Heart right ventricle (tissue), 16 donors: ENCODE measurements at regions not wholly inside any gene's neighbourhood (a gene's known extent, or its start where the extent isn't known, plus 50 kb on each side); places are given as distances from the start of the nearest gene placed in this dataset.
A peak's percentile ranks its signal among the peaks of the same experiment; 100 is the strongest.

Experiments
- ATAC-seq, 8 donors: fragments of 200-7000 bp; cut with Tn5 transposase; one replicate each; pipeline ENCODE4 v1.9.1; 2020; ENCODE audit warnings: mild to moderate bottlenecking in 8 of 8, moderate library complexity in 8 of 8, moderate number of reproducible peaks in 1 of 8
- DNase-seq, 2 donors: peaks; one replicate each; pipeline ENCODE4 v3.0.0-alpha.2; 2020
- H3K27ac ChIP-seq, 10 donors: fragments of 200-600 bp; sonication (generic) in 2 of 10; one replicate each; pipeline versions ENCODE4 v1.5.0 to v1.8.0; 2020 to 2022; ENCODE audit warnings: mild to moderate bottlenecking in 3 of 10
- H3K27me3 ChIP-seq, 7 donors: fragments of 200-600 bp; one replicate each; pipeline ENCODE4 v1.8.0; 2021 to 2022; ENCODE audit warnings: mild to moderate bottlenecking in 2 of 7
- H3K36me3 ChIP-seq, 9 donors: fragments of 200-600 bp; sonication (generic) in 1 of 9; one replicate each; pipeline versions ENCODE4 v1.5.0 to v1.8.0; 2020 to 2022; ENCODE audit warnings: mild to moderate bottlenecking in 2 of 9
- H3K4me1 ChIP-seq, 9 donors: fragments of 200-600 bp; sonication (generic) in 1 of 9; one replicate each; pipeline versions ENCODE4 v1.5.0 to v1.8.0; 2020 to 2022; ENCODE audit warnings: mild to moderate bottlenecking in 4 of 9
- H3K4me3 ChIP-seq, 10 donors: fragments of 200-600 bp; sonication (generic) in 2 of 10; one replicate each; pipeline versions ENCODE4 v1.5.0 to v1.8.0; 2020 to 2022; ENCODE audit warnings: mild to moderate bottlenecking in 7 of 10, moderate library complexity in 2 of 10
- H3K9me3 ChIP-seq, 11 donors: fragments of 200-600 bp in 10 of 11; sonication (generic) in 2 of 11; one replicate each; pipeline versions ENCODE4 v1.5.0 to v1.8.0; 2013 to 2022; ENCODE audit warnings: mild to moderate bottlenecking in 2 of 11, control low read depth in 1 of 11, moderate library complexity in 1 of 11
- WGBS, 2 donors: extraction: QIAGEN DNeasy Blood & Tissue Kit; methylation state at CpG; one replicate each; pipeline ENCODE4 v1.1.7; 2013; ENCODE audit warnings: inconsistent platforms in 1 of 2; 5-methylcytosine and 5-hydroxymethylcytosine counted together
- intact Hi-C, 10 donors: fragments of 100-400 bp; cut with DNase I; formaldehyde crosslinking; loops; one replicate each; pipeline versions ENCODE4 v1.11.1 to v1.14.2; 2022
- TF ChIP-seq, protein P1 (sequence below), 9 donors: fragments of 200-600 bp; sonication (generic) in 2 of 9; IDR thresholded peaks; one replicate each; pipeline versions ENCODE4 v1.5.0 to v1.8.0; 2021 to 2022; ENCODE audit warnings: antibody characterized with exemption in 9 of 9, mild to moderate bottlenecking in 5 of 9, moderate library complexity in 1 of 9
- donor health status: Arrhythmogenic right ventricular cardiomyopathy.
- donor health status: ischemic (EF 13 %, LVEDD 7.1; RV severe dilation, severe dysfunction).
- donor health status: healthy with polysubstance abuse.
- donor health status: DM: no; HTN: yes; CAD: no.
- donor health status: DM: no; HTN: no; CAD: no.
- donor health status: ischemic (EF 25% LVEDD 6.9; RV normal size, moderate dysfunction).
- donor health status: ischemic (EF 25% LVEDD 5.7; RV mildly dilated, moderate dysfunction).
- donor health status: healthy.
- donor health status: DM: yes; HTN: yes; CAD: no.
- donor health status: Ischemic cardiomyopathy.
- donor health status: ischemic (EF 35%, LVEDD 5.7; RV mildly dilated, moderate dysfunction).
- donor health status: nonischemic (EF 11% LVEDD 7.7; RV severe dilation, severe dysfunction).
- donor health status: DM: yes; HTN: yes; CAD: no.
- donor health status: PGD.
- donor health status: ischemic (EF 29% LVEDD 5.4; RV normal size, mild dysfunction).
- donor health status: nonischemic (EF 23%, LVEDD 6.1; RV moderate dilation, normal function).

DNA sequence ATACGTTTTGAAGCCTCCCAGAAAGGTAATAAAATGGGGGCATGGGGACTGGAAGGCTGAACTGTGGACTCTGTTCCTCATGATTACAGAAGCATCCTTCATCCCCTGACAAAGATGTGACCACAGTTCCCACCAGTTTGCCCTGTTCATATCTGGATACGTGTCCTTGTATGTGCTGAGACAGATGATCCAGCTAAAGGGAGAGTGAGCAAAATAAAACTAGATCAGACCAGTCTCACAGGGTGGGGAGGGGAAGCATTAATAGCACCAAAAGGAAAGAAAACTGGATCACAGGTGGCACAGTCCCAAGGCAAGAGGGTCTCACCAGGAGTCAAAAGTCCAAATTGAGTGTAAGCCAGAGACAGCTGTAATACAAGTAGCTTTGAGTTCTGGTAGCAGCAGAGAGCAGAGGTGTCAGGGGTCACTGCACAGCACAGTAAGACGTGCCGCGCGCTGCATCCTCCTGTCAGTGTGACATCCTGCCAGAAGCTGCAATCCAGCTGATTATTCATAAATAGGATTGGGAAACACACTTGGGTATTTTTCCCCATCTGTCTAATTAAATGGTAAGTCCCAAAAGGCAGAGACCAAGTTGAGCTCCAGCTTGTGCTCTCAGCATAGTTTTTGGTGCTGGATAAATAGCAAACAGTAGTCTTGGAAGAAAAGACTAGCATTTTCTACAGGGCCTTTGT is 560.0 kb upstream of the CFAP20DC start:
- Histone ChIP-seq H3K27me3 (no peaks in the 10 kb centered on the region), H3K27ac (peak overlapping the region in 2 of 10 donors; percentile 25 to 32), H3K4me1 (peaks cover 0 to 23% (median 11%) of the 10 kb centered on the region in 9 donors), H3K9me3 (no peaks in the 10 kb centered on the region), H3K36me3 (no peaks in the 10 kb centered on the region), H3K4me3 (no peak overlapping the region)
- TF ChIP-seq, protein P1, sequence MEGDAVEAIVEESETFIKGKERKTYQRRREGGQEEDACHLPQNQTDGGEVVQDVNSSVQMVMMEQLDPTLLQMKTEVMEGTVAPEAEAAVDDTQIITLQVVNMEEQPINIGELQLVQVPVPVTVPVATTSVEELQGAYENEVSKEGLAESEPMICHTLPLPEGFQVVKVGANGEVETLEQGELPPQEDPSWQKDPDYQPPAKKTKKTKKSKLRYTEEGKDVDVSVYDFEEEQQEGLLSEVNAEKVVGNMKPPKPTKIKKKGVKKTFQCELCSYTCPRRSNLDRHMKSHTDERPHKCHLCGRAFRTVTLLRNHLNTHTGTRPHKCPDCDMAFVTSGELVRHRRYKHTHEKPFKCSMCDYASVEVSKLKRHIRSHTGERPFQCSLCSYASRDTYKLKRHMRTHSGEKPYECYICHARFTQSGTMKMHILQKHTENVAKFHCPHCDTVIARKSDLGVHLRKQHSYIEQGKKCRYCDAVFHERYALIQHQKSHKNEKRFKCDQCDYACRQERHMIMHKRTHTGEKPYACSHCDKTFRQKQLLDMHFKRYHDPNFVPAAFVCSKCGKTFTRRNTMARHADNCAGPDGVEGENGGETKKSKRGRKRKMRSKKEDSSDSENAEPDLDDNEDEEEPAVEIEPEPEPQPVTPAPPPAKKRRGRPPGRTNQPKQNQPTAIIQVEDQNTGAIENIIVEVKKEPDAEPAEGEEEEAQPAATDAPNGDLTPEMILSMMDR (IDR thresholded peaks at IDR 0.05) = no peak
- 49 to 61% methylated on average over 6 of the region's 6 CpGs for WGBS, 2 donors
- intact Hi-C loops = loop anchor here in 3 of 10 donors (5.0 to 10.0 kb wide), 3 partner anchors 92 to 245 kb away; no protein-coding TSS in a partner anchor
- DNase-seq (peak; percentile 13 to 52), ATAC-seq (peak in 4 of 8 donors; percentile 18 to 76 (median 40))

DNA sequence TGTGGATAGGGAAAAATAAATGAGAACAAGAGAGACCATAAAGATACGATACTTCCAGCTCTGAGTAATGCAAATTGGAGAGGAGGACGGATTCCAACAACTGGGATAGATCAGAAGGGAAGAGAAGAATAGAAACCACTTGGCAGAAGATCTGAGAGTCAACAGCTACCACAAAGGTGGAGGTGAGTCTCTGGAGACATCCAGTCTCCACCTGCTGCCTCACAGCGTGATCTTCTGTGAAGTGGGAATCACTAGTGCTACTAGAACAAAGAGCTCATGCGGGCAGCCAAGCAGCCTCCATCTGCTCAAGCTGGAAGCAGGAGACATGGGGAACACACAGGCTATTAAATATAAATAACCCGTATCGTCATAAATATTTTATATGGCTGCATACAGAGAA is 558.5 kb upstream of the CFAP20DC start:
- H3K9me3 ChIP-seq = no peaks in the 10 kb centered on the region
- TF ChIP-seq, protein P1 (IDR thresholded peaks at IDR 0.05) = no peak
- 94 to 95% methylated on average over 6 of the region's 6 CpGs for WGBS, 2 donors
- no peaks in the 10 kb centered on the region for H3K36me3 ChIP-seq
- H3K4me1 ChIP-seq = peaks cover 0 to 23% (median 11%) of the 10 kb centered on the region in 9 donors
- no peak overlapping the region for H3K27ac ChIP-seq
- intact Hi-C loops = loop anchor here in 3 of 10 donors (5.0 to 10.0 kb wide), 3 partner anchors 94 to 246 kb away; no protein-coding TSS in a partner anchor
- H3K27me3 ChIP-seq = no peaks in the 10 kb centered on the region
- DNase-seq = no peak
- ATAC-seq = no peak
- H3K4me3 ChIP-seq = no peak overlapping the region

DNA sequence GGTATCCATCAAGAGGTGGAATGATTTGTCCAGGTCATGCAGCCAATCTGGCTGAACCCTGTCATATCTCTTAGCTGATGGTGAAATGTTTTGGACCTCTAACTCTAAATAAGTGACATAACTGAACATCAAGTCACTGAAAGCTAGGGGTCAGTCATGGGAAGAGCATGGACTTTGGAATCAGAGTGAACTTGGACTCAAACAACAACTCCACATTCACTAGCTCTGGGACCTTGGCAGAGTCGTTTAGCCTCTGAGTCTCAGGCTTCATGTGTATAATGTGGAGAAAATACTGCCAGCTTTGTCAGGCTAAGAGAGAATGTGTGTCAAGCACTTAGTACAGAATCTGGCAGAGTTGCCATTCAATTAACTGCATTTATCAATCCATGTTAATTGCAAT is 557.8 kb upstream of the CFAP20DC start:
- no peaks in the 10 kb centered on the region for H3K27me3 ChIP-seq
- intact Hi-C loops = loop anchor here in 3 of 10 donors (1.0 to 10.0 kb wide), 4 partner anchors 95 to 250 kb away; no protein-coding TSS in a partner anchor
- H3K36me3 ChIP-seq = no peaks in the 10 kb centered on the region
- H3K4me1 ChIP-seq = peaks cover 0 to 23% (median 11%) of the 10 kb centered on the region in 9 donors
- H3K27ac ChIP-seq = peak overlapping the region in 3 of 10 donors; percentile 24 to 77 (median 49)
- no peak overlapping the region for H3K4me3 ChIP-seq
- ATAC-seq = peak in 6 of 8 donors; percentile 13 to 60 (median 38)
- H3K9me3 ChIP-seq = no peaks in the 10 kb centered on the region
- 32 to 40% methylated on average over 1 of the region's 1 CpG for WGBS, 2 donors
- TF ChIP-seq, protein P1 (IDR thresholded peaks at IDR 0.05) = peak in 6 of 9 donors; percentile 10 to 39 (median 27)
- no peak for DNase-seq

DNA sequence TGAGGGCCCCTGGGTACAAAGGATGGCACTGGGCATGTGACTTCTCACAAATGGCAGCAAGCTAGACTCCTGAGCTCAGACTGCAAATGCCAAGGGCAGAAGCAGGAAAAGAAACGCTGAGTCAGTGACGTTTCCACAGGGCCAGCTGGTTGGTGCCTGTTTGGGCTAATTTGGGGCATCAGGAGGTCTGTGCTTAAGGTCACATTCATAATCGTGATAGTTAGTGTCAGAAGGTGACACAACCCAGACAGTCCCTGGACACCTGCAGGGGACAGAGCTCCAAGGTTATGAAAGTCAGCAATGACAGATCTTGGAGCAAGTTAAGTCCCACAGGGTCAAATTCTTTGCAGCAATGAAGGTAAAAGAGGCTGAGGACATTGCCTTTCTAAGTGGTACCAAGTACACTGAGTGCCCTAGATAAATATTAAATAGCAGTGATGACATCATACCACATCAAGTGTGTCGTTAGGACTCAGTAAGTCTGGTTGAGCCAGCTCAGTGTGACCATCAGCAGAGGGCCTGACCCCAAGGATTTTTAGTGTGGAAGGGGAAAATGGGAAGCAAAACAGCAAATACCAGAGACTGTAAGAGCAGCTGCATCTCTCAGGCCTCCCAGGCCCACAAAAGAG is 556.9 kb upstream of the CFAP20DC start:
- Histone ChIP-seq H3K4me1 (peaks cover 0 to 23% (median 11%) of the 10 kb centered on the region in 9 donors), H3K27ac (peak overlapping the region; percentile 32 to 77 (median 62)), H3K9me3 (no peaks in the 10 kb centered on the region), H3K36me3 (no peaks in the 10 kb centered on the region), H3K4me3 (no peak overlapping the region), H3K27me3 (no peaks in the 10 kb centered on the region)
- TF ChIP-seq, protein P1 (IDR thresholded peaks at IDR 0.05) = no peak
- ATAC-seq (peak in 7 of 8 donors; percentile 24 to 91 (median 79)), DNase-seq (peak in 1 of 2 donors; percentile 7)
- WGBS, 2 donors = 31 to 37% methylated on average over 4 of the region's 4 CpGs
- intact Hi-C loops = loop anchor here in 3 of 10 donors (1.0 to 10.0 kb wide), 4 partner anchors 96 to 251 kb away; no protein-coding TSS in a partner anchor
